SK-N-SH (cell line): ENCODE measurements at regions not wholly inside any gene's neighbourhood (a gene's known extent, or its start where the extent isn't known, plus 50 kb on each side); places are given as distances from the start of the nearest gene placed in this dataset.

Experiments
- CTCF ChIA-PET: fragments of 300-600, 350-600 bp; formaldehyde crosslinking; extraction: SDS; loops from one replicate; lab custom pipeline; 2021; lab: Yijun Ruan, JAX
- POLR2A ChIA-PET: fragments of 350-600 bp; sonication (Branson Sonifier 250); formaldehyde crosslinking; extraction: SDS; loops from one replicate; lab custom pipeline; 2020; ENCODE audit warnings: antibody characterized with exemption, inconsistent platforms; lab: Yijun Ruan, JAX
- DNase-seq: peaks from one replicate; pipeline ENCODE4 v3.0.0; 2012
- H2AFZ ChIP-seq: fragments of 200-600 bp; sonication (generic); 2 replicates; pipeline ENCODE4 v1.8.1; 2016; ENCODE audit warnings: antibody characterized with exemption, mild to moderate bottlenecking, low read depth
- H3F3A ChIP-seq: fragments of 200-600 bp; sonication (generic); replicated peaks from 2 replicates; pipeline ENCODE3; 2016; ENCODE audit warnings: antibody characterized with exemption, mild to moderate bottlenecking; ENCODE audit not compliant: insufficient read depth
- H3K27ac ChIP-seq, 2 experiments: fragments of 200-500 bp in 1 of 2; fragments of 200-600 bp in 1 of 2; sonication (Bioruptor generic) in 1 of 2; sonication (generic), shearing (Covaris generic) in 1 of 2; 2 replicates each; pipeline versions ENCODE4 v1.5.1 to v1.6.1; 2014 to 2016; ENCODE audit warnings: low read depth in 2 of 2, inconsistent platforms in 1 of 2, low read length in 1 of 2, mild to moderate bottlenecking in 1 of 2, mixed read lengths in 1 of 2
- H3K27me3 ChIP-seq: fragments of 200-600 bp; sonication (generic), shearing (Covaris generic); 2 replicates; pipeline ENCODE4 v1.6.1; 2016; ENCODE audit warnings: mixed run types; ENCODE audit not compliant: insufficient read depth
- H3K36me3 ChIP-seq, 2 experiments: fragments of 200-500 bp in 1 of 2; fragments of 200-600 bp in 1 of 2; sonication (Bioruptor generic) in 1 of 2; sonication (generic) in 1 of 2; replicated peaks in 1 of 2; 2 replicates each; pipeline versions ENCODE3 to v1.5.1; 2014 to 2016; ENCODE audit warnings: low read length in 1 of 2, mild to moderate bottlenecking in 1 of 2; ENCODE audit not compliant: insufficient read depth in 2 of 2, control insufficient read depth in 1 of 2
- H3K4me1 ChIP-seq, 2 experiments: fragments of 200-500 bp in 1 of 2; fragments of 200-600 bp in 1 of 2; sonication (Bioruptor generic) in 1 of 2; sonication (generic), shearing (Covaris generic) in 1 of 2; 2 replicates each; pipeline versions ENCODE4 v1.5.1 to v1.6.1; 2014 to 2016; ENCODE audit warnings: low read depth in 1 of 2, low read length in 1 of 2, mixed run types in 1 of 2; ENCODE audit not compliant: insufficient read depth in 2 of 2, control insufficient read depth in 1 of 2
- H3K4me2 ChIP-seq: fragments of 200-600 bp; sonication (generic), shearing (Covaris generic); 2 replicates; pipeline ENCODE4 v1.6.1; 2017; ENCODE audit warnings: mixed run types
- H3K4me3 ChIP-seq, 2 experiments: fragments of 200-500 bp in 1 of 2; fragments of 200-600 bp in 1 of 2; sonication (Bioruptor generic) in 1 of 2; sonication (generic), shearing (Covaris generic) in 1 of 2; 2 replicates each; pipeline versions ENCODE4 v1.5.1 to v1.8.1; 2014 to 2016; ENCODE audit warnings: low read depth in 2 of 2, inconsistent platforms in 1 of 2, low read length in 1 of 2, mild to moderate bottlenecking in 1 of 2, mixed read lengths in 1 of 2, moderate library complexity in 1 of 2
- H3K79me2 ChIP-seq: fragments of 200-600 bp; sonication (generic); 2 replicates; pipeline ENCODE4 v1.8.1; 2017; ENCODE audit warnings: mild to moderate bottlenecking; ENCODE audit not compliant: insufficient read depth
- H3K9ac ChIP-seq: fragments of 200-600 bp; sonication (generic); 2 replicates; pipeline ENCODE4 v1.6.1; 2017; ENCODE audit warnings: mixed run types
- H3K9me2 ChIP-seq: fragments of 200-600 bp; sonication (generic); 2 replicates; pipeline ENCODE4 v1.6.1; 2017; ENCODE audit warnings: mixed run types
- H3K9me3 ChIP-seq: fragments of 200-600 bp; sonication (generic); 2 replicates; pipeline ENCODE4 v1.6.1; 2017; ENCODE audit warnings: mixed run types, mild to moderate bottlenecking, moderate library complexity
- H4K20me1 ChIP-seq: fragments of 200-600 bp; sonication (generic); 2 replicates; pipeline ENCODE4 v1.6.1; 2017; ENCODE audit warnings: mild to moderate bottlenecking, mixed run types; ENCODE audit not compliant: insufficient read depth
- CHD2 ChIP-seq: fragments of 150-350 bp; IDR thresholded peaks from 2 replicates; pipeline ENCODE4 v1.6.1; 2018; ENCODE audit warnings: low read length; ENCODE audit not compliant: partially characterized antibody
- EP300 ChIP-seq, 2 experiments: IDR thresholded peaks; 2 replicates each; pipeline versions ENCODE4 v1.4.0 to v1.6.1; 2012; ENCODE audit warnings: borderline replicate concordance in 1 of 2, low read depth in 1 of 2, low read length in 1 of 2
- FOSL2 ChIP-seq: IDR thresholded peaks from 2 replicates; pipeline ENCODE4 v1.4.0; 2012; ENCODE audit warnings: low read depth, mild to moderate bottlenecking, moderate library complexity, borderline replicate concordance
- FOXJ3 ChIP-seq: sonication (generic); formaldehyde crosslinking; IDR thresholded peaks from 2 replicates; pipeline ENCODE4 v1.5.1; 2020; ENCODE audit warnings: mild to moderate bottlenecking, missing genetic modification reagents
- FOXM1 ChIP-seq: IDR thresholded peaks from 2 replicates; pipeline ENCODE4 v1.4.0; 2012; ENCODE audit warnings: low read depth, mild to moderate bottlenecking
- NFIC ChIP-seq: IDR thresholded peaks from 2 replicates; pipeline ENCODE4 v1.4.0; 2012; ENCODE audit warnings: borderline replicate concordance
- NRF1 ChIP-seq: IDR thresholded peaks from 2 replicates; pipeline ENCODE4 v1.6.1; 2012; ENCODE audit warnings: low read depth, mild to moderate bottlenecking, low read length
- RXRA ChIP-seq: IDR thresholded peaks from 2 replicates; pipeline ENCODE4 v1.4.0; 2012; ENCODE audit warnings: low read depth, mild to moderate bottlenecking, borderline replicate concordance
- SMC3 ChIP-seq: IDR thresholded peaks from 2 replicates; pipeline ENCODE4 v1.6.1; 2012; ENCODE audit warnings: low read depth, low read length, improper control_type of control experiment
- TAF1 ChIP-seq: IDR thresholded peaks from 2 replicates; pipeline ENCODE4 v1.6.1; 2012; ENCODE audit warnings: low read depth, mild to moderate bottlenecking, low read length, moderate library complexity, borderline replicate concordance
- WGBS: methylation state at CpG from one replicate; pipeline ENCODE4 v1.1.6; 2017; ENCODE audit warnings: low lambda C conversion rate; 5-methylcytosine and 5-hydroxymethylcytosine counted together
- TF ChIP-seq, protein P1 (sequence below): IDR thresholded peaks from 2 replicates; pipeline ENCODE4; 2012
- TF ChIP-seq, protein P2 (sequence below): IDR thresholded peaks from 2 replicates; pipeline ENCODE4 v1.4.0; 2012; ENCODE audit warnings: low read depth, borderline replicate concordance
- TF ChIP-seq, protein P3 (sequence below): IDR thresholded peaks from 2 replicates; pipeline ENCODE4 v1.4.0; 2012; ENCODE audit warnings: low read depth, borderline replicate concordance
- TF ChIP-seq, protein P4 (sequence below): IDR thresholded peaks from 2 replicates; pipeline ENCODE4 v1.6.1; 2012; ENCODE audit warnings: mild to moderate bottlenecking, low read depth, low read length, moderate library complexity
- TF ChIP-seq, protein P5 (sequence below): fragments of 200-600 bp; sonication (generic); IDR thresholded peaks from 2 replicates; pipeline ENCODE4 v1.6.1; 2017; ENCODE audit warnings: antibody characterized with exemption, mild to moderate bottlenecking, moderate library complexity

DNA sequence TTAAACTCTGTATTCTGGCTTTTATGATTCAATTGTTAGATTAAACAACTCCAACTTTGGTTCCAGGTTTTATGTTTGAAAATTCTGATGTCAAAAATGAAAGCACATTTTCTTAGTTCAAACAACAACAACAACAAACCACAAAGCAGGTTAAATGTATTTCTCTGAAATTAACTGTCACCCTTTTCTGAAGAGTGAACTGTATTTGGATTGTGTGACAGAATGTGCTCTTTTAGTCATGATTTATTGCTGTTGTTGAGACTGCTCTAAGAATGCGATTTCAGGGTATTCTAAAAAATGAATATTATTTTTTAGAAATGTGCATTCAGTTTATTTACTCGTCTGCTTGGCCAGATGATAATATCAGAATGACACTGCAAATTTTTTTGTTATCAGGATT is 144.1 kb downstream of the GNAI1 start:
- CTCF ChIA-PET = no interaction called here
- no peaks in the 10 kb centered on the region for H3K36me3 ChIP-seq
- no peaks in the 10 kb centered on the region for H4K20me1 ChIP-seq
- no peaks in the 10 kb centered on the region for H3K79me2 ChIP-seq
- peak overlapping the region; percentile 51; the same call in 1 of the 2 replicates for H2AFZ ChIP-seq
- H3K9me3 ChIP-seq = no peaks in the 10 kb centered on the region
- H3K4me3 ChIP-seq = no peak overlapping the region
- TF ChIP-seq, protein P1, sequence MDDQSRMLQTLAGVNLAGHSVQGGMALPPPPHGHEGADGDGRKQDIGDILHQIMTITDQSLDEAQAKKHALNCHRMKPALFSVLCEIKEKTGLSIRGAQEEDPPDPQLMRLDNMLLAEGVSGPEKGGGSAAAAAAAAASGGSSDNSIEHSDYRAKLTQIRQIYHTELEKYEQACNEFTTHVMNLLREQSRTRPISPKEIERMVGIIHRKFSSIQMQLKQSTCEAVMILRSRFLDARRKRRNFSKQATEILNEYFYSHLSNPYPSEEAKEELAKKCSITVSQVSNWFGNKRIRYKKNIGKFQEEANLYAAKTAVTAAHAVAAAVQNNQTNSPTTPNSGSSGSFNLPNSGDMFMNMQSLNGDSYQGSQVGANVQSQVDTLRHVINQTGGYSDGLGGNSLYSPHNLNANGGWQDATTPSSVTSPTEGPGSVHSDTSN = peak; percentile 42; the same call in 1 of the 2 replicates
- TF ChIP-seq, protein P2, sequence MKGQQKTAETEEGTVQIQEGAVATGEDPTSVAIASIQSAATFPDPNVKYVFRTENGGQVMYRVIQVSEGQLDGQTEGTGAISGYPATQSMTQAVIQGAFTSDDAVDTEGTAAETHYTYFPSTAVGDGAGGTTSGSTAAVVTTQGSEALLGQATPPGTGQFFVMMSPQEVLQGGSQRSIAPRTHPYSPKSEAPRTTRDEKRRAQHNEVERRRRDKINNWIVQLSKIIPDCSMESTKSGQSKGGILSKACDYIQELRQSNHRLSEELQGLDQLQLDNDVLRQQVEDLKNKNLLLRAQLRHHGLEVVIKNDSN = no peak
- WGBS = 72% methylated on average over 2 of the region's 2 CpGs
- no peaks in the 10 kb centered on the region for H3K27me3 ChIP-seq
- no peak overlapping the region for H3K9ac ChIP-seq
- H3K4me2 ChIP-seq = 0 out of 2 replicates have a peak overlapping the region, but pooled peaks have one; percentile 7
- H3K27ac ChIP-seq = peak overlapping the region; percentile 78 to 93
- POLR2A ChIA-PET = no interaction called here
- H3K9me2 ChIP-seq = no peaks in the 10 kb centered on the region
- H3K4me1 ChIP-seq = peaks cover 14 to 44% of the 10 kb centered on the region in 2 experiments; a peak in 3 of 4 replicates
- peaks cover 43% of the 10 kb centered on the region for H3F3A ChIP-seq
- DNase-seq = no peak

DNA sequence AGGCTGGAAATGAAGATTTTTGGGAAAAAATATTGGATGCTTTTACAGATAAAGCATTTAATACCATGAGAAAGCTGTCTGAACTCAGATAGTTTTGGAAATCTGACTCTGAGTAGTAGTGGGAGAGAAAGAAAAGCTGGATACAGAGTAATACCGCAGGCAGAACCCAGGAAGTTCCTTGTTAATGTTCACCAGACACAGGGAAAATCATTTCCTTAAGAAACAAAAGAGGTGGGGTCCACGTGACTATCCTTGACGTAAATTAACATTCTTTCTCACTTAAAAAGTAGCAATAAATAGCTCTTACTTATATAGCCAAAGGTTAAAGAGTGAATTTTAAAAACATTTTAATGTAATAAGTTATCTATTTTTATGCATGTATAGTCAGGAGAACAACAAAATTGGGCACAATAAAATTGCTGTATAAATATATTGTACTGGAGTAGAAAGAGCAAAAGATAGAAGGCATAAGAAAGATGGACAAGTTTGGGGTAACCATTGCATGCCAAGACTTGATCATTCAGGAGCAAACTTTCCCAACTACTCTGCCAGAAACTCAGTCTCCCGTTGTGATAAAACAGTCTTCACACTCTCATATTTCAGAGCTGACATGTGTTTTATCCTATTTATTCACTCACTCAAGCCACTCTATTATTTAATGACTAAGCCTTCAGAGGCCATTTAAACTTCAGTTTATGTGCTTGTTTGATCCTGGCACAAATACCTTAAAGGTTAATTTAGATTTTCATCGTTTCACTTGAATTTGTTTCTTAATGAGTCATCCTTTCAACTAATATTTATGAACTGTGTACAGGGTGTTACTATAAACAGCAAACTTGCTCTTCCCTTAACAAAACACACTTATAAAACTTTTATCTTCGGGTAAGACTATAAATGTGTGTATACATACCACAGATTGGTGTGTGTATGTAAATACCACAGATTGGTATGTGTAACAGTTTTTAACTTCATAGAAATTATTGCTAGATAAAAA is 143.1 kb downstream of the GNAI1 start:
- peak overlapping the region; percentile 78 to 93 for H3K27ac ChIP-seq
- H3K4me2 ChIP-seq = peak overlapping the region; percentile 7
- TF ChIP-seq, protein P3, sequence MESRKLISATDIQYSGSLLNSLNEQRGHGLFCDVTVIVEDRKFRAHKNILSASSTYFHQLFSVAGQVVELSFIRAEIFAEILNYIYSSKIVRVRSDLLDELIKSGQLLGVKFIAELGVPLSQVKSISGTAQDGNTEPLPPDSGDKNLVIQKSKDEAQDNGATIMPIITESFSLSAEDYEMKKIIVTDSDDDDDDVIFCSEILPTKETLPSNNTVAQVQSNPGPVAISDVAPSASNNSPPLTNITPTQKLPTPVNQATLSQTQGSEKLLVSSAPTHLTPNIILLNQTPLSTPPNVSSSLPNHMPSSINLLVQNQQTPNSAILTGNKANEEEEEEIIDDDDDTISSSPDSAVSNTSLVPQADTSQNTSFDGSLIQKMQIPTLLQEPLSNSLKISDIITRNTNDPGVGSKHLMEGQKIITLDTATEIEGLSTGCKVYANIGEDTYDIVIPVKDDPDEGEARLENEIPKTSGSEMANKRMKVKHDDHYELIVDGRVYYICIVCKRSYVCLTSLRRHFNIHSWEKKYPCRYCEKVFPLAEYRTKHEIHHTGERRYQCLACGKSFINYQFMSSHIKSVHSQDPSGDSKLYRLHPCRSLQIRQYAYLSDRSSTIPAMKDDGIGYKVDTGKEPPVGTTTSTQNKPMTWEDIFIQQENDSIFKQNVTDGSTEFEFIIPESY = no peak
- TF ChIP-seq NRF1 (no peak), FOSL2 (peak; percentile 58; the same call in 1 of the 2 replicates), TAF1 (no peak), CHD2 (no peak), FOXM1 (no peak), NFIC (peak; percentile 46), RXRA (no peak), EP300 (IDR thresholded peaks at IDR 0.05; ENCODE audit: borderline replicate concordance in 1 of 2, low read depth in 1 of 2, low read length in 1 of 2) (peak in 1 of 2 experiments; percentile 64; a peak in 1 of 4 replicates), SMC3 (no peak), FOXJ3 (CRISPR knock-in tag) (no peak)
- TF ChIP-seq, protein P4, sequence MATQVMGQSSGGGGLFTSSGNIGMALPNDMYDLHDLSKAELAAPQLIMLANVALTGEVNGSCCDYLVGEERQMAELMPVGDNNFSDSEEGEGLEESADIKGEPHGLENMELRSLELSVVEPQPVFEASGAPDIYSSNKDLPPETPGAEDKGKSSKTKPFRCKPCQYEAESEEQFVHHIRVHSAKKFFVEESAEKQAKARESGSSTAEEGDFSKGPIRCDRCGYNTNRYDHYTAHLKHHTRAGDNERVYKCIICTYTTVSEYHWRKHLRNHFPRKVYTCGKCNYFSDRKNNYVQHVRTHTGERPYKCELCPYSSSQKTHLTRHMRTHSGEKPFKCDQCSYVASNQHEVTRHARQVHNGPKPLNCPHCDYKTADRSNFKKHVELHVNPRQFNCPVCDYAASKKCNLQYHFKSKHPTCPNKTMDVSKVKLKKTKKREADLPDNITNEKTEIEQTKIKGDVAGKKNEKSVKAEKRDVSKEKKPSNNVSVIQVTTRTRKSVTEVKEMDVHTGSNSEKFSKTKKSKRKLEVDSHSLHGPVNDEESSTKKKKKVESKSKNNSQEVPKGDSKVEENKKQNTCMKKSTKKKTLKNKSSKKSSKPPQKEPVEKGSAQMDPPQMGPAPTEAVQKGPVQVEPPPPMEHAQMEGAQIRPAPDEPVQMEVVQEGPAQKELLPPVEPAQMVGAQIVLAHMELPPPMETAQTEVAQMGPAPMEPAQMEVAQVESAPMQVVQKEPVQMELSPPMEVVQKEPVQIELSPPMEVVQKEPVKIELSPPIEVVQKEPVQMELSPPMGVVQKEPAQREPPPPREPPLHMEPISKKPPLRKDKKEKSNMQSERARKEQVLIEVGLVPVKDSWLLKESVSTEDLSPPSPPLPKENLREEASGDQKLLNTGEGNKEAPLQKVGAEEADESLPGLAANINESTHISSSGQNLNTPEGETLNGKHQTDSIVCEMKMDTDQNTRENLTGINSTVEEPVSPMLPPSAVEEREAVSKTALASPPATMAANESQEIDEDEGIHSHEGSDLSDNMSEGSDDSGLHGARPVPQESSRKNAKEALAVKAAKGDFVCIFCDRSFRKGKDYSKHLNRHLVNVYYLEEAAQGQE = no peak
- TF ChIP-seq, protein P5, sequence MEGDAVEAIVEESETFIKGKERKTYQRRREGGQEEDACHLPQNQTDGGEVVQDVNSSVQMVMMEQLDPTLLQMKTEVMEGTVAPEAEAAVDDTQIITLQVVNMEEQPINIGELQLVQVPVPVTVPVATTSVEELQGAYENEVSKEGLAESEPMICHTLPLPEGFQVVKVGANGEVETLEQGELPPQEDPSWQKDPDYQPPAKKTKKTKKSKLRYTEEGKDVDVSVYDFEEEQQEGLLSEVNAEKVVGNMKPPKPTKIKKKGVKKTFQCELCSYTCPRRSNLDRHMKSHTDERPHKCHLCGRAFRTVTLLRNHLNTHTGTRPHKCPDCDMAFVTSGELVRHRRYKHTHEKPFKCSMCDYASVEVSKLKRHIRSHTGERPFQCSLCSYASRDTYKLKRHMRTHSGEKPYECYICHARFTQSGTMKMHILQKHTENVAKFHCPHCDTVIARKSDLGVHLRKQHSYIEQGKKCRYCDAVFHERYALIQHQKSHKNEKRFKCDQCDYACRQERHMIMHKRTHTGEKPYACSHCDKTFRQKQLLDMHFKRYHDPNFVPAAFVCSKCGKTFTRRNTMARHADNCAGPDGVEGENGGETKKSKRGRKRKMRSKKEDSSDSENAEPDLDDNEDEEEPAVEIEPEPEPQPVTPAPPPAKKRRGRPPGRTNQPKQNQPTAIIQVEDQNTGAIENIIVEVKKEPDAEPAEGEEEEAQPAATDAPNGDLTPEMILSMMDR = no peak

More for the DNA sequence above, 143.1 kb downstream of the GNAI1 start:
- Histone ChIP-seq H3K27me3 (no peaks in the 10 kb centered on the region), H3K9me3 (no peaks in the 10 kb centered on the region), H3K4me3 (no peak overlapping the region; a peak in 1 of 4 replicates), H2AFZ (peak overlapping the region; percentile 51), H3K9ac (peak overlapping the region; percentile 6; the same call in 1 of the 2 replicates), H3K79me2 (no peaks in the 10 kb centered on the region), H3K9me2 (no peaks in the 10 kb centered on the region), H3F3A (peaks cover 43% of the 10 kb centered on the region), H3K4me1 (peaks cover 16 to 50% of the 10 kb centered on the region in 2 experiments; a peak in 3 of 4 replicates), H4K20me1 (no peaks in the 10 kb centered on the region), H3K36me3 (no peaks in the 10 kb centered on the region)
- DNase-seq = no peak
- WGBS = 22% methylated on average over 6 of the region's 6 CpGs
- ChIA-PET POLR2A (no interaction called here), CTCF (no interaction called here)
